MCF 10A (cell line): ENCODE measurements at regions not wholly inside any gene's neighbourhood (a gene's known extent, or its start where the extent isn't known, plus 50 kb on each side); places are given as distances from the start of the nearest gene placed in this dataset.

Experiments
- BruUV-seq: library from RNA; stranded (reverse); fragments of 400-500 nt; replicated peaks from 2 replicates; lab custom pipeline; 2021; lab: Mats Ljungman, UMichigan
- CTCF ChIA-PET: fragments of 300-600 bp; sonication (Branson Sonifier 250); formaldehyde crosslinking; extraction: SDS; loops from one replicate; lab custom pipeline; 2021; ENCODE audit warnings: antibody characterized with exemption, inconsistent platforms; lab: Yijun Ruan, JAX
- POLR2A ChIA-PET: fragments of 300-600, 350-650 bp; sonication (Branson Sonifier 250); formaldehyde crosslinking; extraction: SDS; loops from one replicate; lab custom pipeline; 2020; ENCODE audit warnings: antibody characterized with exemption, inconsistent platforms; lab: Yijun Ruan, JAX
- DNase-seq: peaks from one replicate; pipeline ENCODE4 v3.0.0-alpha.2; 2018; ENCODE audit not compliant: unreplicated experiment
- H3K27ac Mint-ChIP-seq: one replicate; pipeline ENCODE4 v1.8.0; 2022; ENCODE audit warnings: mild to moderate bottlenecking, low read depth, mixed read lengths; ENCODE audit not compliant: unreplicated experiment
- H3K27me3 Mint-ChIP-seq: one replicate; pipeline ENCODE4 v1.8.0; 2022; ENCODE audit warnings: mixed read lengths; ENCODE audit not compliant: insufficient read depth, unreplicated experiment
- H3K36me3 Mint-ChIP-seq: one replicate; pipeline ENCODE4 v1.8.0; 2022; ENCODE audit warnings: mild to moderate bottlenecking, moderate library complexity, mixed read lengths; ENCODE audit not compliant: insufficient read depth, unreplicated experiment
- H3K4me1 Mint-ChIP-seq: one replicate; pipeline ENCODE4 v1.8.0; 2022; ENCODE audit warnings: mixed read lengths; ENCODE audit not compliant: insufficient read depth, unreplicated experiment
- H3K4me3 Mint-ChIP-seq: one replicate; pipeline ENCODE4 v1.8.0; 2022; ENCODE audit warnings: mild to moderate bottlenecking, moderate library complexity, mixed read lengths; ENCODE audit not compliant: unreplicated experiment
- H3K9me3 Mint-ChIP-seq: one replicate; pipeline ENCODE4 v1.8.0; 2022; ENCODE audit warnings: mixed read lengths; ENCODE audit not compliant: unreplicated experiment
- CTCF ChIP-seq: fragments of 200-600 bp; IDR thresholded peaks from one replicate; pipeline ENCODE4 v1.8.0; 2022; ENCODE audit warnings: antibody characterized with exemption, mild to moderate bottlenecking; ENCODE audit not compliant: unreplicated experiment
- intact Hi-C: fragments of 100-400 bp; cut with micrococcal nuclease; formaldehyde crosslinking; loops from 2 replicates; pipeline ENCODE4 v1.14.1; 2022

GRCh38 chr18:47390410-47391024 lies 139.1 kb upstream of the SKOR2 start:
- intact Hi-C loops, result no loop called here
- DNase-seq, result no peak
- Mint-ChIP-seq H3K36me3 (no peaks in the 10 kb centered on the region), H3K27ac (no peak overlapping the region), H3K4me1 (no peaks in the 10 kb centered on the region), H3K4me3 (no peak overlapping the region), H3K9me3 (no peaks in the 10 kb centered on the region), H3K27me3 (peaks cover 41% of the 10 kb centered on the region)
- no TSS peak for BruUV-seq
- ChIA-PET CTCF (interaction anchor here (0.6 kb wide), 1 partner anchor 341 kb away, joined by 4 read pairs; no protein-coding TSS in a partner anchor), POLR2A (no interaction called here)
- TF ChIP-seq CTCF, result no peak

GRCh38 chr18:47389210-47389609 lies 137.8 kb upstream of the SKOR2 start:
- no peak overlapping the region for H3K4me3 Mint-ChIP-seq
- intact Hi-C loops, result no loop called here
- TF ChIP-seq CTCF, result no peak
- ChIA-PET CTCF (interaction anchor here (0.6 kb wide), 1 partner anchor 1000 kb away, joined by 4 read pairs; no protein-coding TSS in a partner anchor), POLR2A (no interaction called here)
- no peaks in the 10 kb centered on the region for H3K9me3 Mint-ChIP-seq
- H3K27ac Mint-ChIP-seq, result no peak overlapping the region
- peaks cover 41% of the 10 kb centered on the region for H3K27me3 Mint-ChIP-seq
- BruUV-seq, result no TSS peak
- H3K4me1 Mint-ChIP-seq, result no peaks in the 10 kb centered on the region
- no peaks in the 10 kb centered on the region for H3K36me3 Mint-ChIP-seq
- DNase-seq, result no peak

- BruUV-seq, result no TSS peak
- ChIA-PET CTCF (no interaction called here), POLR2A (no interaction called here)
- Mint-ChIP-seq H3K9me3 (no peaks in the 10 kb centered on the region), H3K27me3 (peaks cover 33% of the 10 kb centered on the region), H3K27ac (no peak overlapping the region), H3K4me1 (no peaks in the 10 kb centered on the region), H3K36me3 (no peaks in the 10 kb centered on the region), H3K4me3 (no peak overlapping the region)
- TF ChIP-seq CTCF, result no peak
- no peak for DNase-seq
- intact Hi-C loops, result no loop called here
These were observed 136.4 kb upstream of the SKOR2 start for GRCh38 chr18:47387864-47388263.

GRCh38 chr18:47383729-47384128 lies 132.3 kb upstream of the SKOR2 start:
- Mint-ChIP-seq H3K9me3 (no peaks in the 10 kb centered on the region), H3K27me3 (no peaks in the 10 kb centered on the region), H3K27ac (no peak overlapping the region), H3K4me1 (no peaks in the 10 kb centered on the region), H3K36me3 (no peaks in the 10 kb centered on the region), H3K4me3 (no peak overlapping the region)
- TF ChIP-seq CTCF, result no peak
- CTCF ChIA-PET, result no interaction called here
- no TSS peak for BruUV-seq
- DNase-seq, result no peak
- POLR2A ChIA-PET, result no interaction called here
- intact Hi-C loops, result no loop called here
